ENCODE measurements at regions not wholly inside any gene's neighbourhood (a gene's known extent, or its start where the extent isn't known, plus 50 kb on each side); places are given as distances from the start of the nearest gene placed in this dataset.
"Not testable (repeated sequence)": the region's sequence is repeated elsewhere in the genome, so short reads cannot be mapped to it uniquely, and the experiment has no call there.

DNA sequence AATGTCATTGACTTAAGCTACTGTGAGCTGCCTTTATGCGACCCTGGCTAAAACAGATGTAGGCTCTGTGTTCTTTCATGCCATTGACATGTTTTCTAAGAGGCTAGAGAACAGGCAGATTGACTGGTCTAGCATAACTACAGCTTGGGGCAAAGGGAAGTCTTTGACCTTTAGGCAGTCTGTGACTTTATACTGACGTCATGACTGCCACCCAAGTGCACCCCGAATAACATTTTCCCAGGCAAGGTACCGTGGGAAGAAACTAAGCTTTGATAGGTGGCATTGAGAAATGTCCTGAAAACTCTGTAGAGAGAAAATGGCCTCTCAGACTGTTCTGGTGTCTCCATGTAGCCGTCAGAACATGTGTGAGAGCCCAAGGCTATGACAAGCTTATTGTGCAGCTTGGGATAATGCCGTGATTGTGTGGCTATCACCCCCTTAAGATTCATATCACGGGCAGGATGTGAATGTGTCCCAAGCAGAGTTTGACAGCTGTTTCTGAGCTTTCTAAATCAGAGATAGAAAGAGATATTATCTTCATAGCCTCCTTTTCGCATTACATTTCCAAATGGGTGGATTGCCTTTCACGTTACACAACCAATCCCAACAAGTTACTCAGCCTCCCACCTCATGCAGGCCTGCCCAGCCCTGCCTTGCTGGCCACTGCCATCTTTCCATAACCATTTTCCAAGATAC lies 672.2 kb upstream of the ACVR2A start:
- intact Hi-C loops (cut with micrococcal nuclease) = no loop called here
- no peaks in the 10 kb centered on the region for H3K36me3 Mint-ChIP-seq (ENCODE audit: low read depth)
- H3K4me3 Mint-ChIP-seq (ENCODE audit: low read depth) = no peak overlapping the region

GRCh38 chr2:147171941-147172340 lies 672.9 kb upstream of the ACVR2A start:
- peaks cover 5% of the 10 kb centered on the region for H3K27me3 Mint-ChIP-seq (ENCODE audit: low read depth)
- H3K36me3 Mint-ChIP-seq (ENCODE audit: low read depth) = no peaks in the 10 kb centered on the region
- no peaks in the 10 kb centered on the region for H3K9me3 Mint-ChIP-seq
- intact Hi-C loops (cut with micrococcal nuclease) = no loop called here
- no peak overlapping the region for H3K4me3 Mint-ChIP-seq (ENCODE audit: low read depth)
- H3K4me1 Mint-ChIP-seq (ENCODE audit: low read depth) = peaks cover 6% of the 10 kb centered on the region
- H3K27ac Mint-ChIP-seq = no peak overlapping the region
- DNase-seq (ENCODE audit: low spot score) = no peak

More for the DNA sequence above, 672.2 kb upstream of the ACVR2A start:
- no peaks in the 10 kb centered on the region for H3K9me3 Mint-ChIP-seq
- DNase-seq (ENCODE audit: low spot score) = no peak
- H3K27me3 Mint-ChIP-seq (ENCODE audit: low read depth) = peaks cover 5% of the 10 kb centered on the region
- peaks cover 6% of the 10 kb centered on the region for H3K4me1 Mint-ChIP-seq (ENCODE audit: low read depth)
- H3K27ac Mint-ChIP-seq = no peak overlapping the region

GRCh38 chr2:147170932-147171331 lies 673.9 kb upstream of the ACVR2A start:
- intact Hi-C loops (cut with micrococcal nuclease) = no loop called here
- H3K9me3 Mint-ChIP-seq = no peaks in the 10 kb centered on the region
- peaks cover 2% of the 10 kb centered on the region for H3K27me3 Mint-ChIP-seq (ENCODE audit: low read depth)
- H3K4me1 Mint-ChIP-seq (ENCODE audit: low read depth) = no peaks in the 10 kb centered on the region
- no peaks in the 10 kb centered on the region for H3K36me3 Mint-ChIP-seq (ENCODE audit: low read depth)
- DNase-seq (ENCODE audit: low spot score) = no peak
- H3K4me3 Mint-ChIP-seq (ENCODE audit: low read depth) = no peak overlapping the region
- H3K27ac Mint-ChIP-seq = no peak overlapping the region

GRCh38 chr2:147165697-147166382 lies 679.0 kb upstream of the ACVR2A start:
- intact Hi-C loops (cut with micrococcal nuclease) = no loop called here
- Mint-ChIP-seq H3K4me3 (ENCODE audit: low read depth) (no peak overlapping the region), H3K27ac (no peak overlapping the region), H3K36me3 (ENCODE audit: low read depth) (no peaks in the 10 kb centered on the region), H3K9me3 (no peaks in the 10 kb centered on the region), H3K4me1 (ENCODE audit: low read depth) (no peaks in the 10 kb centered on the region), H3K27me3 (ENCODE audit: low read depth) (no peaks in the 10 kb centered on the region)
- no peak for DNase-seq (ENCODE audit: low spot score)

DNA sequence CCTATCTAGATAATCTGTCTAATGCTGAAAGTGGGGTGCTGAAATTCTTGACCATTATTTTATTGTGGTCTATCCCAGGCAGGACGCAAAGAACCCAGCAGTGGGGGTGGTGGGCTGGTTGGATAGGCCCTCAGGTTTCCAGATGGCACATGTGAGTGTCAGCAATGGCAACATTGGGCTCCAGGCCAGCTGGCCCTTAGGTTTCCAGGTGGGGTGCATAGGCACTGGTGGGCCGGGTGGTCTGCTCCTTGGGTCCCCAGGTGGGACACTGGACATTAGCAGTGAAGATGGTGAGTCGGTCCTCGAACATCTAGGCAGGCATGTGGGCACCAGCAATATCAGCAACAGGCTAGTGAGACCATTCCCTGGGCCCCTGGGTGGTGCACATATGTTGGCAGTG lies 680.3 kb upstream of the ACVR2A start:
- Mint-ChIP-seq H3K9me3 (no peaks in the 10 kb centered on the region), H3K4me1 (ENCODE audit: low read depth) (no peaks in the 10 kb centered on the region), H3K27ac (no peak overlapping the region), H3K27me3 (ENCODE audit: low read depth) (no peaks in the 10 kb centered on the region), H3K36me3 (ENCODE audit: low read depth) (no peaks in the 10 kb centered on the region), H3K4me3 (ENCODE audit: low read depth) (no peak overlapping the region)
- DNase-seq (ENCODE audit: low spot score) = no peak
- intact Hi-C loops (cut with micrococcal nuclease) = no loop called here

GRCh38 chr2:147161746-147162145 lies 683.1 kb upstream of the ACVR2A start:
- H3K27ac Mint-ChIP-seq = no peak overlapping the region
- H3K9me3 Mint-ChIP-seq = no peaks in the 10 kb centered on the region
- intact Hi-C loops (cut with micrococcal nuclease) = no loop called here
- no peak for DNase-seq (ENCODE audit: low spot score)
- no peak overlapping the region for H3K4me3 Mint-ChIP-seq (ENCODE audit: low read depth)
- no peaks in the 10 kb centered on the region for H3K27me3 Mint-ChIP-seq (ENCODE audit: low read depth)
- H3K36me3 Mint-ChIP-seq (ENCODE audit: low read depth) = no peaks in the 10 kb centered on the region
- no peaks in the 10 kb centered on the region for H3K4me1 Mint-ChIP-seq (ENCODE audit: low read depth)

- Mint-ChIP-seq H3K36me3 (ENCODE audit: low read depth) (no peaks in the 10 kb centered on the region), H3K27ac (no peak overlapping the region), H3K9me3 (no peaks in the 10 kb centered on the region), H3K4me1 (ENCODE audit: low read depth) (no peaks in the 10 kb centered on the region), H3K27me3 (ENCODE audit: low read depth) (no peaks in the 10 kb centered on the region), H3K4me3 (ENCODE audit: low read depth) (no peak overlapping the region)
- DNase-seq (ENCODE audit: low spot score) = no peak
- intact Hi-C loops (cut with micrococcal nuclease) = no loop called here
Observed at GRCh38 chr2:147156970-147157369, 687.9 kb upstream of the ACVR2A start.

DNA sequence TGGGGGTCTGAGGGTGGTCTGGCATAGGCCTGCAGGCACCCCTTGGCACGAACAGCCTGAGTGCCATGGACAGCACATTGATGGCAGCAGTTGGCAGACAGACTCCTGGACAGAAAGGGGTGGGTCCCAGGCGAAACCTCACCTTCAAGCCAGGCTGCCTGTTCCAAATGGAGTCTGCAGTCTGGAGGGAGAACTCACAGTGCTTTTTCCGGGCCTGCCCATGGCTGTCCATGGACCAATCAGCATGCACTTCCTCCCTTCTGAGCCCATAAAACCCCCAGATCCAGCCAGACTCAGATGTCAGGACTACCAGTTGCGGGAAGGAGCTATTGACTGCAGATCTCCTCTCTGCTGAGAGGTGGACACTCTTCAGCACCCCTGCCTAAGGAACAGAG lies 694.6 kb upstream of the ACVR2A start:
- intact Hi-C loops (cut with micrococcal nuclease) = no loop called here
- H3K36me3 Mint-ChIP-seq (ENCODE audit: low read depth) = no peaks in the 10 kb centered on the region
- peaks cover 11% of the 10 kb centered on the region for H3K9me3 Mint-ChIP-seq
- no peak for DNase-seq (ENCODE audit: low spot score)
- H3K4me1 Mint-ChIP-seq (ENCODE audit: low read depth) = no peaks in the 10 kb centered on the region
- no peaks in the 10 kb centered on the region for H3K27me3 Mint-ChIP-seq (ENCODE audit: low read depth)
- H3K27ac Mint-ChIP-seq = no peak overlapping the region
- H3K4me3 Mint-ChIP-seq (ENCODE audit: low read depth) = no peak overlapping the region

DNA sequence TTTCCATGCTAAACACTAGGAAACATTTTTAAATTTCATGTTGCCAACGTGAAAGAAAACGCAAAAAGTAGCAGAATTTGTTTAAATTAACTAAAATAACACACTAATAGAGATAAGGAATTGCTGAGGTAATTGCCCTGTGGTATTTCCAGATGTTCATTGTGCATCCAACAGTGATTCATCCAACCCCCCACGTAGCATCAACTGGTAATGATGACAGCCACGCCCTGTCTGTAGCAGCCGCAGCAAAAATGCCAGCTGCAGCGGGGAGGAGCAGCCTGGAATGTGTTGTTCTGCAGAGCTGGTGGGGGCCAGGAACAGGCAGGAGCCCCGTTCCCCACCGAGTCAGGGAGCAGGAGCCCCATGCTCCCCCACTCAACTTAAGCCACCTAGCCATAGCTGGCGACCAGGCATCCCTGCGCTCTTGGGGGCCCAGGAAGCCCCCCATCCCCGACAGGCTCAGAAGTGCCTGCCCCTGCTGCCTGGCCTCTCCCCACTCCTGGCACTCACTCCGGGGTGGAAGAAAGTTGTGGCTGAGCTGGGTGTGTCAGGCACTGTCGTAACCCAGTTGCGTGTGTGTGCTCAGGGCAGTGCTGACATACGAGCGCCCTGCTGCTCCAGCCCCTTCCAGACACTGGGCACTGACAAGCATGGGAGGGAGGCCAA lies 695.1 kb upstream of the ACVR2A start:
- H3K4me1 Mint-ChIP-seq (ENCODE audit: low read depth) = no peaks in the 10 kb centered on the region
- intact Hi-C loops (cut with micrococcal nuclease) = no loop called here
- H3K9me3 Mint-ChIP-seq = peaks cover 11% of the 10 kb centered on the region
- H3K36me3 Mint-ChIP-seq (ENCODE audit: low read depth) = no peaks in the 10 kb centered on the region
- H3K27me3 Mint-ChIP-seq (ENCODE audit: low read depth) = no peaks in the 10 kb centered on the region
- H3K4me3 Mint-ChIP-seq (ENCODE audit: low read depth) = no peak overlapping the region
- no peak overlapping the region for H3K27ac Mint-ChIP-seq
- DNase-seq (ENCODE audit: low spot score) = no peak

DNA sequence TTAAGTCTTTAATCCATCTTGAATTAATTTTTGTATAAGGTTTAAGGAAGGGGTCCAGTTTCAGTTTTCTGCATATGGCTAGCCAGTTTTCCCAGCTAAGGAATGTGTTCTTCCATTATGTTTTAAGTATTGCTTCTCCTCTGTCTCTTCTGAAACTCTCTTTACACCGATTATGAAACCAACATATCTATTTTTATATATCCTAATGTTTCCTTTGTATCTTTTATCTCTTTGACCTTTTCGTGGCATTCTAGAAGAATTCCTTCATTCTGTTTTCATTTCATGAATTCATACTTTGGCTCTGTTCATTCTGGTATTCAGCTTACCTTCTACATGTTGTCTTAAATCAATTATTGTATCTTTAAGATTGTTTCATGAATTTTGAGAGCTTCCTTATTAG lies 697.0 kb upstream of the ACVR2A start:
- Mint-ChIP-seq H3K27me3 (ENCODE audit: low read depth) (no peaks in the 10 kb centered on the region), H3K36me3 (ENCODE audit: low read depth) (no peaks in the 10 kb centered on the region), H3K9me3 (peaks cover 11% of the 10 kb centered on the region), H3K27ac (no peak overlapping the region), H3K4me1 (ENCODE audit: low read depth) (no peaks in the 10 kb centered on the region), H3K4me3 (ENCODE audit: low read depth) (no peak overlapping the region)
- intact Hi-C loops (cut with micrococcal nuclease) = no loop called here
- no peak for DNase-seq (ENCODE audit: low spot score)

GRCh38 chr2:147141930-147142329 lies 702.9 kb upstream of the ACVR2A start:
- no peak overlapping the region for H3K4me3 Mint-ChIP-seq (ENCODE audit: low read depth)
- peaks cover 2% of the 10 kb centered on the region for H3K27me3 Mint-ChIP-seq (ENCODE audit: low read depth)
- H3K36me3 Mint-ChIP-seq (ENCODE audit: low read depth) = no peaks in the 10 kb centered on the region
- no peak overlapping the region for H3K27ac Mint-ChIP-seq
- DNase-seq (ENCODE audit: low spot score) = no peak
- H3K9me3 Mint-ChIP-seq = no peaks in the 10 kb centered on the region
- no peaks in the 10 kb centered on the region for H3K4me1 Mint-ChIP-seq (ENCODE audit: low read depth)
- intact Hi-C loops (cut with micrococcal nuclease) = no loop called here

DNA sequence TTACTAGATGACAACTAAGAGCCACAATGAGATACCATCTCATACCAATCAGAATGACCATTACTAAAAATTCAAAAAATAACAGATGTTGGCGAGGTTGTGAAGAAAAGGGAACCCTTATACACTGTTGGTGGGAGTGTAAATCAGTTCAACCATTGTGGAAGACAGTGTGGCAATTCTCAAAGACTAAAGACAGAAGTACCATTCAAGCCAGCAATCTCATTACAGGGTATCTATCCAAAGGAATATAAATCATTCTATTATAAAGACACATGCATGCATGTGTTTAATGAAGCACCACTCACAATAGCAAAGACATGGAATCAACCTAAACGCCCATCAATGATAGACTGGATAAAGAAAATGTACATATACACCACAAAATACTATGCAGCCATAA lies 705.1 kb upstream of the ACVR2A start:
- intact Hi-C loops (cut with micrococcal nuclease); H3K4me3 Mint-ChIP-seq (ENCODE audit: low read depth); H3K27me3 Mint-ChIP-seq (ENCODE audit: low read depth): not testable (repeated sequence)

DNA sequence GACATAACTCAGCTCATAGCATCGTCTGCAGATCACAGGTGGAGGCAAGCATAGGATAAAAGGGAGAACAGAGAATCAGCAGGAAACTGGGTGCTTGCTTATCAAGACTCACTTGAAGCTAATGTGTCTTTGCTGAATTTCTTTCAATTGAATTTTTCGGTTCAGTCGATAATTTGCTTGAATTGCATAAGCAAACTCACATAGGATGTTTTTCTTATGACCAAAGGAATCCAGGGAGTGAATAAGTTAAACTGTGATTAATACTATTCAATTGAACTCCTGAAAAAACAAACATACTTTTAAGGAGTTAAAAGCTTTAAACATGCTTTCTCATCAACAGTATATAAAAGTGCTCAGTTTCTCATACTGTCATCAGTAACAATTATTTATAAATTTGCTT lies 707.1 kb upstream of the ACVR2A start:
- no peaks in the 10 kb centered on the region for H3K36me3 Mint-ChIP-seq (ENCODE audit: low read depth)
- no peak overlapping the region for H3K4me3 Mint-ChIP-seq (ENCODE audit: low read depth)
- intact Hi-C loops (cut with micrococcal nuclease) = no loop called here
- no peak overlapping the region for H3K27ac Mint-ChIP-seq
- no peaks in the 10 kb centered on the region for H3K4me1 Mint-ChIP-seq (ENCODE audit: low read depth)
- H3K27me3 Mint-ChIP-seq (ENCODE audit: low read depth) = peaks cover 2% of the 10 kb centered on the region
- no peak for DNase-seq (ENCODE audit: low spot score)
- H3K9me3 Mint-ChIP-seq = no peaks in the 10 kb centered on the region

More for the DNA sequence above, 705.1 kb upstream of the ACVR2A start:
- H3K4me1 Mint-ChIP-seq (ENCODE audit: low read depth); H3K9me3 Mint-ChIP-seq; H3K36me3 Mint-ChIP-seq (ENCODE audit: low read depth); H3K27ac Mint-ChIP-seq; DNase-seq (ENCODE audit: low spot score): not testable (repeated sequence)
